RWPE1 (cell line): ENCODE measurements at regions not wholly inside any gene's neighbourhood (a gene's known extent, or its start where the extent isn't known, plus 50 kb on each side); places are given as distances from the start of the nearest gene placed in this dataset.

Source experiments
- CTCF ChIA-PET: fragments of 350-600 bp; sonication (Branson Sonifier 250); formaldehyde crosslinking; extraction: SDS; loops from one replicate; lab custom pipeline; 2021; lab: Yijun Ruan, JAX
- POLR2A ChIA-PET: fragments of 400-600 bp; formaldehyde crosslinking; extraction: SDS; loops from one replicate; lab custom pipeline; 2020; ENCODE audit warnings: antibody characterized with exemption; ENCODE audit not compliant: low non-redundant PET; lab: Yijun Ruan, JAX
- DNase-seq: peaks from one replicate; pipeline ENCODE4 v3.0.0; 2012; ENCODE audit warnings: low spot score
- H3K27ac ChIP-seq: fragments of 450-650 bp; 2 replicates; pipeline ENCODE4 v1.5.1; 2017
- TF ChIP-seq, protein P1 (sequence below): fragments of 450-650 bp; conservative IDR thresholded peaks from 2 replicates; pipeline ENCODE4 v1.5.1; 2017; ENCODE audit warnings: low read depth, mild to moderate bottlenecking

DNA sequence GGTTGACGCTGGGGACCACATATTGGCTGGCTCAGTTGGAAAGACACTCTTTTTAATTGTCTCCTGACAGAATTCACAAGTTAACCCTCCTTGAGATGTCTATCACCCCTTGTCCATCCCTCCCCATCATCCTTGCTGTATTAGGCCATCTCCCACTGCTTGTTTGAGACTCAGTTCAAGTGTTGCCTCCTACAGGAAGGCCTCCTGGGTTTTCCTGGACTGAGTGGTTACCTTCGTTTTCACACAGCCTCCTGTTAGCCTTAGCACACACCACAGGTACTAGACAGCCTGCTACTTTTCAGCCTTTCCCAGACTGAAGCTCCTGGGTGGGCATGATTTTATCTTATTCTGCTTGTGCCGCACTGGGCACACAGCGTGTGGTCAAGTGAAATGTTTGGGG, 145.3 kb upstream of the STX18 start:
- ChIA-PET CTCF (no interaction called here), POLR2A (no interaction called here)
- TF ChIP-seq, protein P1, sequence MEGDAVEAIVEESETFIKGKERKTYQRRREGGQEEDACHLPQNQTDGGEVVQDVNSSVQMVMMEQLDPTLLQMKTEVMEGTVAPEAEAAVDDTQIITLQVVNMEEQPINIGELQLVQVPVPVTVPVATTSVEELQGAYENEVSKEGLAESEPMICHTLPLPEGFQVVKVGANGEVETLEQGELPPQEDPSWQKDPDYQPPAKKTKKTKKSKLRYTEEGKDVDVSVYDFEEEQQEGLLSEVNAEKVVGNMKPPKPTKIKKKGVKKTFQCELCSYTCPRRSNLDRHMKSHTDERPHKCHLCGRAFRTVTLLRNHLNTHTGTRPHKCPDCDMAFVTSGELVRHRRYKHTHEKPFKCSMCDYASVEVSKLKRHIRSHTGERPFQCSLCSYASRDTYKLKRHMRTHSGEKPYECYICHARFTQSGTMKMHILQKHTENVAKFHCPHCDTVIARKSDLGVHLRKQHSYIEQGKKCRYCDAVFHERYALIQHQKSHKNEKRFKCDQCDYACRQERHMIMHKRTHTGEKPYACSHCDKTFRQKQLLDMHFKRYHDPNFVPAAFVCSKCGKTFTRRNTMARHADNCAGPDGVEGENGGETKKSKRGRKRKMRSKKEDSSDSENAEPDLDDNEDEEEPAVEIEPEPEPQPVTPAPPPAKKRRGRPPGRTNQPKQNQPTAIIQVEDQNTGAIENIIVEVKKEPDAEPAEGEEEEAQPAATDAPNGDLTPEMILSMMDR, result no peak
- no peak for DNase-seq
- H3K27ac ChIP-seq, result no peak overlapping the region

DNA sequence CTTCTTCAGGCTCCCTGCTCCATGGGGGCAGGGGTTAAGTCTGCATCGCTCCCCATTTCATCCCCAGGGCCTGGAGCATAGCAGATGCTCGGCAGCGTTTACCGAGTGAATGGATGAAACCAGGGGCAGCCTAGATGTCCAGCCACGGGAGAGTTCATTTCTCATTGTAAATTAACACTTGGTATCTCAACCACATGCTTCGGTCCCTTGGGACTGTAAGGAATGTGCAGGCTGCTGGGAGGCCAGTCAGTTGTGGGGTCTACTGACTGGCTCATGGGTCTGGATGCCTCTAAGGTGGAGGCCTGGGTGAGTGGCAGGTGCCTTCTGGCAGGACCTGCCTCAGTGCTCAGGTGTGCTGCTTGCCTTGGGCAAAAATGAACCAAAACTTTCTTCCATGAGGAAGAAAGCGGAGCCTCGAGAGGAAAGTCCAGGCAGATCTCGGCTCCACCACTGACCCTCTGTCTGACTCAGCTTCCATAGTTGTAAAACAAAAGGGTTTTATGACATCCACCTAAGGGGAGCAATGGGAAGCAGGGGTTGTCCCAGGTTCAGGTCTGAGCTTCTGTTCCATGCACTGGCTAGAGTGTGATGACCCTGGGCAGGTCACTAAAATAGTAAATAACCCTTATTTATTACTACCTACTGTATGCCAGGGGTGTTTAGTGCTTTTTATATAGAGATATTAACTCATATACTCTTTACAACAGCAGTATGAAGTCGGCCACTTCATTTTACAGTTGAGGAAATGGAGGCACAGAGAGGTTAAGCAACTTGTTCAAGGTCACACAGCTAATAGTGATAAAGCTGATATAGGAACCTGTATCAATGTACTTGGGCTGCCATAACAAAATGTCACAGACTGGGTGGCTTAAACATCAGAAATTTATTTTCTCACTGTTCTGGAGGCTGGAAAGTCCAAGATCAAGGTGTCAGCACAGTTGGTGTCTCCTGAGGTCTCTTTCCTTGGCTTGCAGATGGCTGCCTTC, 144.3 kb upstream of the STX18 start:
- H3K27ac ChIP-seq, result no peak overlapping the region
- no peak for DNase-seq
- TF ChIP-seq, protein P1, result no peak
- CTCF ChIA-PET, result no interaction called here
- POLR2A ChIA-PET, result no interaction called here

DNA sequence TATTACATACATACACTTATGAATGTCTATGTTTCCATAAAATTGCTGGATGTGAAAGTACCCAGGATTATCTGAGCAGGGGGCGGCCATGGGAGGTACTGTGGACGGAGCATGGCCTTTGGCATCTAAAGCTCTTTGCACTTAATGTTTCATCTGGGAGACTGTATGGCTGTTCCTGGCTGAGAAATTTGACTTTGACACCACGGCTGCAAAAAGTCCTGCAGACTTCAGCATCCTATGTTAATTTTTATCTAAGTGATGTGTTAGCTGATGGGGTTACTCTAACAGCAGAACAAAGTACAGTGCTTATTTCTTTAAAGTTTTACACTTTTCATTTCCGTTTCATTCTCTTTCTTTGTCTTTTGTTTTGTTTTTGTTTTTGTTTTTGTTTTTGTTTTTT, 139.8 kb upstream of the STX18 start:
- POLR2A ChIA-PET, result no interaction called here
- TF ChIP-seq, protein P1, result no peak
- DNase-seq, result no peak
- no peak overlapping the region for H3K27ac ChIP-seq
- CTCF ChIA-PET, result no interaction called here

DNA sequence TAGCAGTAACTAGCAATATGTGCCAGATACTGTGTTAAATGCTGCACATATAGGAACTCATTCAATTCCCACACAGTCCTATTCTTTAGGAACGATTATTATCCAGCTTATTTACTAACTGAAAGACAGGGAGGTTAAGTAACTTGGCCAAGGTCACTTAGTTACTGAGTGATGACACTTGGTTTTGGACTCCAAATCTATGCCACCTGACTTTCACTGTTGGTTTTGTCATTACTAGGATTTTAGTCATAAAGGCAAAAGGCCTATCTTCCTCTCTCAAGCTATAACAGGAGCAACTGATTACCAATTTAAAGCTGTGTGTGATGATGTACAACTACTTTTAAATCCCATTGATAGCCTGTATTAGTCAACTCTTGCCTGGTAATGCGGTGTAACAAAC, 138.9 kb upstream of the STX18 start:
- CTCF ChIA-PET, result interaction anchor here (0.7 kb wide), 1 partner anchor 138 kb away, joined by 4 read pairs; no protein-coding TSS in a partner anchor
- DNase-seq, result no peak
- no peak overlapping the region for H3K27ac ChIP-seq
- TF ChIP-seq, protein P1, result no peak
- POLR2A ChIA-PET, result no interaction called here

DNA sequence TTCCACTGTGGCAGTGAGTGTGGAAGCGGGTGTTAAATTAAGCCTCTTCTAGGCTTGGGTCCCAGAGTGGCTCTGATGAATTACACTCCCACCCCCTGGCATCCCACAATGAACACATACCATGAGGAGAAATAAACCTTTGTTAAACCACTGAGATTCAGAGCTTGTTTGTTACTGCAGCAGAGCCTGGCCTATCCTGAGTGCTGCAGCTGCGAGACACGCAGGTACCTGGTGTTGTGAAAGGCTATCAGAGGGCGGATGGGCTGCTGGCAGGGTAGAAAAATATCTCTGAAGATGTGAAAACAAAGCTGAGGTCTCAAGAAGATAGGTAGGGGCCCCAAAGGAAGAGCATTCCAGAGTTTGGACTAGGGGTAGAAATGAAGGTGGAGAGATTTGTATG, 138.4 kb upstream of the STX18 start:
- ChIA-PET CTCF (interaction anchor here (0.7 kb wide), 1 partner anchor 137 kb away, joined by 4 read pairs; no protein-coding TSS in a partner anchor), POLR2A (no interaction called here)
- DNase-seq, result no peak

More for the DNA sequence above, 138.4 kb upstream of the STX18 start:
- TF ChIP-seq, protein P1, result no peak
- no peak overlapping the region for H3K27ac ChIP-seq
